Activated CD4-positive, alpha-beta T cell treated with anti-CD3 and anti-CD28 coated beads for 36 hours (primary cell): ENCODE measurements at regions not wholly inside any gene's neighbourhood (a gene's known extent, or its start where the extent isn't known, plus 50 kb on each side); places are given as distances from the start of the nearest gene placed in this dataset.

Experiments
- ATAC-seq: fragments of 200-7000 bp; cut with Tn5 transposase; one replicate; pipeline ENCODE4 v1.10.0; 2021; ENCODE audit warnings: mild to moderate bottlenecking, moderate library complexity
- CTCF ChIA-PET: fragments of 350-600 bp; sonication (Branson Sonifier 250); formaldehyde crosslinking; loops from one replicate; lab custom pipeline; 2021; ENCODE audit warnings: antibody characterized with exemption; lab: Charles Lee
- POLR2A ChIA-PET: fragments of 350-600 bp; sonication (Branson Sonifier 250); formaldehyde crosslinking; loops from one replicate; lab custom pipeline; 2021; ENCODE audit warnings: antibody characterized with exemption, inconsistent platforms; lab: Charles Lee
- DNase-seq: peaks from one replicate; pipeline ENCODE4 v3.0.0-alpha.2; 2020
- H3K27ac Mint-ChIP-seq: one replicate; pipeline ENCODE4 v1.8.0; 2021; ENCODE audit warnings: mixed read lengths
- H3K27me3 Mint-ChIP-seq: one replicate; pipeline ENCODE4 v1.8.0; 2021; ENCODE audit warnings: mixed read lengths
- H3K36me3 Mint-ChIP-seq: one replicate; pipeline ENCODE4 v1.8.0; 2021; ENCODE audit warnings: low read depth, mixed read lengths
- H3K4me1 Mint-ChIP-seq: one replicate; pipeline ENCODE4 v1.8.0; 2021; ENCODE audit warnings: mixed read lengths
- H3K4me3 Mint-ChIP-seq: one replicate; pipeline ENCODE4 v1.8.0; 2021; ENCODE audit warnings: mild to moderate bottlenecking, moderate library complexity, mixed read lengths
- H3K9me3 Mint-ChIP-seq: one replicate; pipeline ENCODE4 v1.8.0; 2021; ENCODE audit warnings: low read depth, mixed read lengths
- intact Hi-C, 2 experiments: fragments of 100-400 bp; cut with DNase I in 1 of 2; cut with micrococcal nuclease in 1 of 2; formaldehyde crosslinking; loops; one replicate each; pipeline versions ENCODE4 v1.14.2 to v1.15.1; 2022 to 2024; cut with DNase I, micrococcal nuclease

DNA sequence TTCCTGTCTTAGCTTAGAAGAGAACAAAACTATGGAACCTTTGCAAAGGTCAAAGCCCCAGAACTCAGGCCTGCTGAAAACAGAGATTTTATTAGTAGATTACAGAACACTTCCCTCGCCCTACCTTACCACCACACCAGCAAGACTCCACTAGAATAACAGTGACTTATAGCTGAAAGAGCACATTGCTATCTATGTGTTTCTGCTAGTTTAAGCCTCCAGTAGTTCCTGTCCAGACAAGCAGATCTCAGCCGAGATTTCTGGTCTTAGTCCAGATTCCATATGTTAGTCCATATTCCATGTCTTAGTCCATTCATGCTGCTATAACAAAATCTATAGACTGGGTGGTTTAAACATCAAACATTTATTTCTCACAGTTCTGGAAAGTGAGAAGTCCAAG lies 412.3 kb upstream of the ID4 start:
- Mint-ChIP-seq H3K36me3 (no peaks in the 10 kb centered on the region), H3K4me1 (no peaks in the 10 kb centered on the region), H3K9me3 (no peaks in the 10 kb centered on the region), H3K27me3 (no peaks in the 10 kb centered on the region), H3K27ac (no peak overlapping the region), H3K4me3 (no peak overlapping the region)
- intact Hi-C loops: no loop called here
- no peak for DNase-seq
- CTCF ChIA-PET: no interaction called here
- POLR2A ChIA-PET: no interaction called here
- no peak for ATAC-seq

DNA sequence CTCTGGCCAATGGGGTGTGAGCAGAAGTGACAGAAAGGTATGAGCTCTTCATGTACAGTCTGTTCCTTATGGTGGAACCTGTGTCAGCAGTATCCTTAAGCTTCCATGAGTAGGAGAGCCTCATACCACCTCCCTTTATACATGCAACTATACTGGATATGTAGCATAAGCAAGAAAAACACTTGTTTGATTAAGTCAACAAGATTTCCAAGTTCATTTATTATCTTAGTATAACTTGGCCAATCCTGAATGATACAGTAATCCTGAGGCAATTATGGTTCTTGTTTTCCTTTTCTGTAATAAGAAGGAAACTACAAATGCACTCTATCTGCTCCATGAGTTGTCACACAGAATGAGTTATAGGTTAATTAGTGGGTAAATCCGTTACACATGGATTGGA lies 409.6 kb upstream of the ID4 start:
- H3K27me3 Mint-ChIP-seq: no peaks in the 10 kb centered on the region
- ATAC-seq (no peak), DNase-seq (no peak)
- no peak overlapping the region for H3K4me3 Mint-ChIP-seq
- CTCF ChIA-PET: no interaction called here
- H3K9me3 Mint-ChIP-seq: no peaks in the 10 kb centered on the region
- intact Hi-C loops: no loop called here
- H3K27ac Mint-ChIP-seq: no peak overlapping the region
- H3K36me3 Mint-ChIP-seq: no peaks in the 10 kb centered on the region
- H3K4me1 Mint-ChIP-seq: no peaks in the 10 kb centered on the region
- POLR2A ChIA-PET: no interaction called here

DNA sequence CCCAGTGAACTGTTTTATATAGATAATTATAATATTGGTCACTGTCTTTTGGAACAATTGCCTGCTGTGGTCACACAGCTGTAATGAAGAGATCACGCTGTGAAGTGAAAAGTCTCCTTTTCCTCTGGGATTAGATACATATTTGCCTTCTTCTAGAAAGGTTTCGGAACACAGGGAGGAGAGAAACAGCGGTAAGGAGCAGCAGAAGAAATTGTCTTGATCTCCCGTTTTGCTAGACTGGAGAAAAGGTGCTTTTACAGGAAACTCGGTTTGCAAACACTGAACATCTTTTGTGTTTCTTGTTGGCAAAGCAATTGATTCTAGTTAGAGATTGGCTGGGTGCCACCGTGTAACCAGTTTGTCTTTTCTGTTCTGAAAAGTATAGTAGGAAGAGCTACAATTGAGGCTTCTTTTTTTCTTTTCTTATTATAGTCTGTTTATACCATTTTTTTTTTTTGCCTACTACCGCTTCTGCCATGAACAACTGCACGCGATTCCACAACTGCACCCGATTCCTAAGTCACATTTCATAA lies 404.1 kb upstream of the ID4 start:
- no peak for DNase-seq
- no peak for ATAC-seq
- H3K27ac Mint-ChIP-seq: no peak overlapping the region
- peaks cover 2% of the 10 kb centered on the region for H3K9me3 Mint-ChIP-seq
- no peaks in the 10 kb centered on the region for H3K4me1 Mint-ChIP-seq
- POLR2A ChIA-PET: no interaction called here
- H3K36me3 Mint-ChIP-seq: no peaks in the 10 kb centered on the region
- no peak overlapping the region for H3K4me3 Mint-ChIP-seq
- intact Hi-C loops: no loop called here
- no peaks in the 10 kb centered on the region for H3K27me3 Mint-ChIP-seq
- CTCF ChIA-PET: interaction anchor here (0.7 kb wide), 1 partner anchor 459 kb away, joined by 3 read pairs; no protein-coding TSS in a partner anchor

DNA sequence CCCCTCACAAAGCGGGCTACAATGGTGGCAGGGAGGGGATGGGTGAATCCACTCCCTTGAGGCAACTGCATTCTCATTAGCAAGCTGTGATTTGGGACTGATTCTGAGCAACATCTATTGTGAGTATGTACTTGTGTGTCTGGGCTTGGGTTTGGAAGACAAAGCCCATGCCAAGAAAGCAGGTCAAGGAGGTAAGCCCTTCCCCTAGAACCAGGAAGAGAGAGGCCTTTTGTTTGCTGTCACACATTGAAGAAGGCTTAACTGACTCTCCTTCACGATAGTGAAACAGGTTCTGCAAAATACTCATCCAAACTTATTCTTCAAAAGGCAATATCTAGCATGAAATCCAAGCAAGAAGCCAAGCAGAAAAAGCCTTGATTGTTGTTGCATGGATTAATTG lies 403.1 kb upstream of the ID4 start:
- no peaks in the 10 kb centered on the region for H3K27me3 Mint-ChIP-seq
- no peak for ATAC-seq
- ChIA-PET POLR2A (no interaction called here), CTCF (no interaction called here)
- no peaks in the 10 kb centered on the region for H3K36me3 Mint-ChIP-seq
- no peak overlapping the region for H3K27ac Mint-ChIP-seq
- peaks cover 2% of the 10 kb centered on the region for H3K9me3 Mint-ChIP-seq
- DNase-seq: no peak
- intact Hi-C loops: no loop called here
- H3K4me1 Mint-ChIP-seq: no peaks in the 10 kb centered on the region
- H3K4me3 Mint-ChIP-seq: no peak overlapping the region

DNA sequence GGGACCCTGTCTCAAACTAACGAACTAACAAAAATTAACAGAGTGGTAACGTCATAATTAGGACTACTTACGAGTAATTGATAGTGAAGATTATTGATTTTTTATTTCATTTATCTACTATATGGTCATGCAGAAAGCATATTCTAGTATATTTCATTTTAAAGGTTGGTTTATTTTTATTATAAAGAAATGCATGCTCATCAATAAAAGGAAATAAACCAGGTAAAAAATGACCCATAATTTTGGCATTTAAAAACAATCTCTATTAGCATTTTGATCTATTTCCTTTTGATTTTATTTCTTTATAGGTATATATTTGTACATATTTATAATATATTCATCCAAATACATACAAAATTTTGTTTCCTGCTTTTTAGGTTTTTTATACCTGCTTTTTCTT lies 401.4 kb upstream of the ID4 start:
- H3K9me3 Mint-ChIP-seq: peaks cover 2% of the 10 kb centered on the region
- H3K36me3 Mint-ChIP-seq: no peaks in the 10 kb centered on the region
- H3K27me3 Mint-ChIP-seq: no peaks in the 10 kb centered on the region
- ATAC-seq (no peak), DNase-seq (no peak)
- ChIA-PET POLR2A (interaction anchor here (0.5 kb wide), 1 partner anchor 539 kb away, joined by 3 read pairs; no protein-coding TSS in a partner anchor), CTCF (no interaction called here)
- no peaks in the 10 kb centered on the region for H3K4me1 Mint-ChIP-seq
- intact Hi-C loops: no loop called here
- H3K27ac Mint-ChIP-seq: no peak overlapping the region
- H3K4me3 Mint-ChIP-seq: no peak overlapping the region

DNA sequence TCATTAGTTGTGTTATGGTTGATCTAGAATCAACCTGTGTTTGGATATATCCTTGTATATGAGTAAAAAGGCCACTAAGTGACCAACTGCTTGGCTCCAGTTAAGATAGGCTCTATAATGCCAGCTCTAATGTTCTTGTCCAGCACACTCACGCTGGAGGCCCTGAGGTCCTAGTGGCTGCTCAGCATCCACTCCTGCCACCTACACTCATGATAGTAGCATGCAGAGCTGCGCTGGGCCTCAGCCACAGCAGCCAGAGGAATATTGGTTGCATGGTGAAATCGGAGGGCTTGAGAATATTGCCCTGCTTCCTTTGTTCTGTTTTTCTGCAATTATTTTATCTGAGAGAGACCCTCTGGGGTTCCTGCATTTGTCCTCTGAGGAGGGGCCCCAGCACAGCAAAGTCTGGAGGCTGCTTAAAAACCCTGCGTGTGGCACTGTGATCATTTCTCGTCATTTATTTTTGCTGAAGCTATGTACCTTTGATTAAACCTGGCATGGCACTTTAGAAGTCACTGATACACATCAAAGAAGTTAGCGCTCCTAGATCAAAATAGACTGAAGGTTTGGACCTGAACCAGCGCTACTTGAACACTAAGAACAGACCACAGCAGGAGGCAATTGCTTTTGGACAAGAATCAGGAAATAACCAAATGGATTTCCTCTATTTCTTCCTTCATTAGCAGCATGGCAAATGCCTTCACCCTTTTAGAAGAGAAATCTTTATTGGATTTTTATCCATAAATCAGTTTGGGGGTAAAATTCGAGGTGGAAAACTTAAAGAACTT lies 398.4 kb upstream of the ID4 start:
- no peaks in the 10 kb centered on the region for H3K27me3 Mint-ChIP-seq
- DNase-seq (no peak), ATAC-seq (no peak)
- no peak overlapping the region for H3K4me3 Mint-ChIP-seq
- peaks cover 2% of the 10 kb centered on the region for H3K9me3 Mint-ChIP-seq
- no peak overlapping the region for H3K27ac Mint-ChIP-seq
- POLR2A ChIA-PET: no interaction called here
- no peaks in the 10 kb centered on the region for H3K36me3 Mint-ChIP-seq
- CTCF ChIA-PET: no interaction called here
- intact Hi-C loops: no loop called here
- H3K4me1 Mint-ChIP-seq: no peaks in the 10 kb centered on the region

DNA sequence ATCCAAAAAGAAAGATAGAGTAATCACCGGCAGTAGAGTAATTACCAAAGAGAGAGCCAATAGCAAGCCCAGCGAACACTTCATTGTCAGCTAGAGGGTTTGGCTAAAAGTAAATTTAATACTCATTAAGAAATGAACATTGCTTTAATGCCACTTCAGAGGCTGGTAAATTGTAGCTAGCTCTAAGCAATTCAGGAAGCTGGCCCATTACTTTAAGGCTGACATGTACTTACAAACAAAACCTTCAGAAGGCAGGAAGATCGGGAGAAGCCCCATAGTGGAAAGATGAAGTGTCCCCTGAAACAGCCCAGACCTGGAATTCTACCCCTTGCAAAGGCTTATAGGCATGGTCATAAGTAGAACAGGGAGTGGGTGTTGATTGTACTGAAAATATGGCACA lies 396.6 kb upstream of the ID4 start:
- intact Hi-C loops: no loop called here
- no peak for ATAC-seq
- peaks cover 2% of the 10 kb centered on the region for H3K9me3 Mint-ChIP-seq
- no peaks in the 10 kb centered on the region for H3K36me3 Mint-ChIP-seq
- CTCF ChIA-PET: no interaction called here
- DNase-seq: no peak
- H3K27me3 Mint-ChIP-seq: no peaks in the 10 kb centered on the region
- H3K4me3 Mint-ChIP-seq: no peak overlapping the region
- POLR2A ChIA-PET: no interaction called here
- no peaks in the 10 kb centered on the region for H3K4me1 Mint-ChIP-seq
- no peak overlapping the region for H3K27ac Mint-ChIP-seq

DNA sequence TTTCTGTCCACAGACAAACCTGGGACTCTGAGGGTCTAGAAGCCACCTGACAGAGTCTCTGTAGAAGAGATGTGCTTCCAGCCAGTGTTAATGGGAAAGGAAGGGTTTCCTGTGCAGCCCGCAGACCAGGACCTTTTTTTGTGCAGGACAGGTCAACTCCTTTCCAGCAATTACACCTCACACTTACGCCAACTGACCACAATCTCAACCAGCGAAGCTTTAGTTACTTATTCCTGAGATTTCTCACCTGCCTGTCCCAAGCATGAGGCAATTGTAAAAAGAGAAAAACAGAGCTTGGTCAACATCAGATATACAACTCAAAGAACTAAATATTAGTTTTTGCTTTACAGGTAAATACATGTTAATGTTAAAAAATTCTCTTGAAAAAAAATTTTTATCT lies 393.8 kb upstream of the ID4 start:
- no peak for ATAC-seq
- ChIA-PET POLR2A (no interaction called here), CTCF (interaction anchor here (0.6 kb wide), 1 partner anchor 665 kb away, joined by 4 read pairs; no protein-coding TSS in a partner anchor)
- intact Hi-C loops: no loop called here
- Mint-ChIP-seq H3K36me3 (no peaks in the 10 kb centered on the region), H3K4me3 (no peak overlapping the region), H3K27me3 (no peaks in the 10 kb centered on the region), H3K9me3 (no peaks in the 10 kb centered on the region), H3K4me1 (no peaks in the 10 kb centered on the region), H3K27ac (no peak overlapping the region)
- DNase-seq: no peak

DNA sequence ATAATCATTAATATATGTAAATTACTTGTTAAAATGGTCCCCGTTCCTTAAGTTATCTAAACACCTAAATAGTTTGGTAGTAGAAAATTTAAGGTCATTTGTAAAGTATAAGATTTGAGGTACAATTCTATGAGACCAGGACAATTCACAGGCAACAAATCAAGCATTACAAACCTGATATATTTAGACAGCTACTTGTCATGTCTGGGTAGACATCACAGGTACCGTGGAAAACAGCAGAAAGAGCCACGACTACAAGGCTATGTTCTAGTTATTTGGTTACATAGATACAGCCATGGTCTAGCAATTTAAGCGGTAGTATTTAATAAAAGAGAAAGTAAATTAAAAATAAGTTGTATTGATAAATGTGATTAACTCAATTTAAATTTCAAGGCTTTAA lies 393.1 kb upstream of the ID4 start:
- no peaks in the 10 kb centered on the region for H3K4me1 Mint-ChIP-seq
- no peak for ATAC-seq
- no peaks in the 10 kb centered on the region for H3K36me3 Mint-ChIP-seq

DNA sequence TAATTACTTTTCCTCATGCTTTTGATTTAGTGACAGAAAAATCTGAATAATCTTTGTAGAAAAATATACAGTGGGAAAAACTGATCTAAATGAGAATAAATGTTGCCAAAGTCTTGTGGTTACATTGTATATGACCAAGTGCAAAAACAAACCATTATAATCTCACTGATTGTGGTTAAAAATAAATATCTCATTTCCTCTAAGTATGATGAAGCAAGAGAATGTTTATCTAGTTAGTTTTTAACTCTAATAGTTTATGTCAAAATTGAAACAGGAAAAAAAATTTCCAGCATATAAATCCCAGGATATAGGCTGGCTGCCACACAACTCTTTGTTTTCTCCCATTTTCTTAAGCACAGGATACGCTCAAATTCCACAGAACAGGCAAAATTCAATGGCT lies 392.7 kb upstream of the ID4 start:
- no peak for DNase-seq
- Mint-ChIP-seq H3K4me3 (no peak overlapping the region), H3K27ac (no peak overlapping the region), H3K9me3 (no peaks in the 10 kb centered on the region), H3K27me3 (no peaks in the 10 kb centered on the region), H3K4me1 (no peaks in the 10 kb centered on the region), H3K36me3 (no peaks in the 10 kb centered on the region)
- ChIA-PET POLR2A (no interaction called here), CTCF (no interaction called here)
- no peak for ATAC-seq
- intact Hi-C loops: no loop called here

More for the DNA sequence above, 393.1 kb upstream of the ID4 start:
- no peak for DNase-seq
- no peaks in the 10 kb centered on the region for H3K27me3 Mint-ChIP-seq
- H3K4me3 Mint-ChIP-seq: no peak overlapping the region
- intact Hi-C loops: no loop called here
- CTCF ChIA-PET: no interaction called here
- H3K27ac Mint-ChIP-seq: no peak overlapping the region
- POLR2A ChIA-PET: no interaction called here
- H3K9me3 Mint-ChIP-seq: no peaks in the 10 kb centered on the region

DNA sequence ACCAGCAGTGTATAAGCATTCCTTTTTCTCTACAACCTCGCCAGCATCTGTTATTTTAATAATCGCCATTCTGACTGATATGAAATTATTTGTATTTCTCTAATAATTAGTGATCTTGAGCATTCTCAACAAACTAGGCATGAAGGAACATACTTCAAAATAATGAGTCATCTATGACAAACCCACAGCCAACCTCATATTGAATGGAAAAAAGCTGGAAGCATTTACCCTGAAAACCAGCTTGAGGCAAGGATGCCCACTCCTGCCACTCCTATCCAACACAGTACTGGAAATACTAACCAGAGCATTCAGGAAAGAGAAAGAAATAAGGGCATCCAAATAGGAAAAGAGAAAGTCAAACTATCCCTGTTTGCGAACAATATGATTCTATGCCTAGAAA lies 390.6 kb upstream of the ID4 start:
- no peak overlapping the region for H3K4me3 Mint-ChIP-seq
- ChIA-PET CTCF (interaction anchor here (0.6 kb wide), 2 partner anchors 609 to 813 kb away, joined by 3 read pairs; no protein-coding TSS in a partner anchor), POLR2A (no interaction called here)
- DNase-seq: no peak
- intact Hi-C loops: no loop called here
- no peak for ATAC-seq
- H3K27me3 Mint-ChIP-seq: no peaks in the 10 kb centered on the region
- H3K4me1 Mint-ChIP-seq: no peaks in the 10 kb centered on the region
- no peaks in the 10 kb centered on the region for H3K9me3 Mint-ChIP-seq
- H3K27ac Mint-ChIP-seq: no peak overlapping the region
- H3K36me3 Mint-ChIP-seq: no peaks in the 10 kb centered on the region

DNA sequence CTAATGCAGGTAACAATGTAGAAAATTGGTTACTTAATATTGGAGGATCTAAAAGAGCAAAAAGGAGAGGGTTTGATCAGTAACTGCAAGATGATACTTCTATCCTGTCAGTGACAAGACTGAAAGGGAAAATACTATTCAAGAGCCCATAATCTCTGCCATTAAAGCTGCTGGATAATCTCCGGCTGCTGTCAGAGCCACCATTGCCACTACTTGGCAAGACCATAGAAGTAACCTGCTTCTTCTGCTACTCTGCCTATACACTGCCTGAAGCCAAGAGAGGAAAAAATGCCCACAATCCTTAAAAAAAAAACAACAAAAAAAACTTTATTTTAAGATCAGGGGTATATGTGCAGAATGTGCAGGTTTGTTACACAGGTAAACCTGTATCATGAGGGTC lies 386.5 kb upstream of the ID4 start:
- DNase-seq: no peak
- no peak overlapping the region for H3K4me3 Mint-ChIP-seq

More for the DNA sequence above, 386.5 kb upstream of the ID4 start:
- Mint-ChIP-seq H3K27ac (no peak overlapping the region), H3K4me1 (no peaks in the 10 kb centered on the region), H3K27me3 (no peaks in the 10 kb centered on the region), H3K36me3 (no peaks in the 10 kb centered on the region), H3K9me3 (no peaks in the 10 kb centered on the region)
- POLR2A ChIA-PET: no interaction called here
- intact Hi-C loops: no loop called here
- CTCF ChIA-PET: no interaction called here
- ATAC-seq: no peak
